OCI-LY1 (cell line): ENCODE measurements at regions not wholly inside any gene's neighbourhood (a gene's known extent, or its start where the extent isn't known, plus 50 kb on each side); places are given as distances from the start of the nearest gene placed in this dataset.

Source experiments
- H2AFZ ChIP-seq: fragments of 200-600 bp; sonication (generic), shearing (Covaris generic); 2 replicates; pipeline ENCODE4 v1.6.0; 2014; ENCODE audit warnings: antibody characterized with exemption, mild to moderate bottlenecking, low read length
- H3F3A ChIP-seq: fragments of 200-600 bp; sonication (generic), shearing (Covaris generic); 2 replicates; pipeline ENCODE4 v1.6.0; 2014; ENCODE audit warnings: mild to moderate bottlenecking, antibody characterized with exemption, low read length, moderate library complexity; ENCODE audit not compliant: insufficient read depth
- H3K27ac ChIP-seq: fragments of 200-600 bp; sonication (generic); 2 replicates; pipeline ENCODE4 v1.5.1; 2014; ENCODE audit warnings: low read length, mixed run types, mild to moderate bottlenecking, low read depth; ENCODE audit not compliant: poor library complexity, severe bottlenecking
- H3K27me3 ChIP-seq: fragments of 200-600 bp; sonication (generic); 2 replicates; pipeline ENCODE4 v1.6.0; 2014; ENCODE audit warnings: antibody characterized with exemption, mild to moderate bottlenecking, low read length, moderate library complexity; ENCODE audit not compliant: insufficient read depth
- H3K36me3 ChIP-seq: fragments of 200-600 bp; sonication (generic); 2 replicates; pipeline ENCODE4 v1.6.1; 2014; ENCODE audit warnings: mild to moderate bottlenecking, antibody characterized with exemption, low read length, moderate library complexity, mixed read lengths; ENCODE audit not compliant: insufficient read depth
- H3K4me1 ChIP-seq: fragments of 200-600 bp; sonication (generic); 2 replicates; pipeline ENCODE4 v1.5.1; 2014; ENCODE audit warnings: mild to moderate bottlenecking, low read length, moderate library complexity; ENCODE audit not compliant: insufficient read depth, severe bottlenecking
- H3K4me2 ChIP-seq: fragments of 200-600 bp; sonication (generic), shearing (Covaris generic); 2 replicates; pipeline ENCODE4 v1.6.1; 2014; ENCODE audit warnings: low read length
- H3K4me3 ChIP-seq: fragments of 200-600 bp; sonication (generic); 2 replicates; pipeline ENCODE4 v1.5.1; 2014; ENCODE audit warnings: low read length, low read depth, mild to moderate bottlenecking, mixed read lengths; ENCODE audit not compliant: poor library complexity, severe bottlenecking
- H3K79me2 ChIP-seq: fragments of 200-600 bp; shearing (Covaris generic); 2 replicates; pipeline ENCODE4 v1.6.1; 2016; ENCODE audit warnings: mixed run types, low read length, mixed read lengths; ENCODE audit not compliant: insufficient read depth
- H3K9ac ChIP-seq: fragments of 200-600 bp; sonication (generic), shearing (Covaris generic); 2 replicates; pipeline ENCODE4 v1.6.1; 2014; ENCODE audit warnings: mild to moderate bottlenecking, low read length, mixed read lengths
- H3K9me2 ChIP-seq: fragments of 200-600 bp; sonication (generic), shearing (Covaris generic); 2 replicates; pipeline ENCODE4 v1.6.1; 2014; ENCODE audit warnings: low read depth, mild to moderate bottlenecking, low read length, mixed read lengths
- H3K9me3 ChIP-seq: fragments of 200-600 bp; shearing (Covaris generic); 2 replicates; pipeline ENCODE4 v1.6.1; 2014; ENCODE audit warnings: low read length, mixed read lengths
- H4K20me1 ChIP-seq: fragments of 200-600 bp; sonication (generic), shearing (Covaris generic); 2 replicates; pipeline ENCODE4 v1.6.0; 2016; ENCODE audit warnings: mild to moderate bottlenecking, low read length; ENCODE audit not compliant: insufficient read depth
- EZH2 ChIP-seq: fragments of 200-600 bp; sonication (generic), shearing (Covaris generic); IDR thresholded peaks from 2 replicates; pipeline ENCODE4 v1.8.0; 2017; ENCODE audit warnings: borderline replicate concordance, mixed run types, mild to moderate bottlenecking, antibody characterized with exemption, low read length, moderate library complexity, mixed read lengths
- TF ChIP-seq, protein P1 (sequence below): fragments of 200-600 bp; sonication (generic), shearing (Covaris generic); IDR thresholded peaks from 2 replicates; pipeline ENCODE4 v1.5.1; 2017; ENCODE audit warnings: mild to moderate bottlenecking, antibody characterized with exemption, low read length, moderate library complexity, mixed read lengths

DNA sequence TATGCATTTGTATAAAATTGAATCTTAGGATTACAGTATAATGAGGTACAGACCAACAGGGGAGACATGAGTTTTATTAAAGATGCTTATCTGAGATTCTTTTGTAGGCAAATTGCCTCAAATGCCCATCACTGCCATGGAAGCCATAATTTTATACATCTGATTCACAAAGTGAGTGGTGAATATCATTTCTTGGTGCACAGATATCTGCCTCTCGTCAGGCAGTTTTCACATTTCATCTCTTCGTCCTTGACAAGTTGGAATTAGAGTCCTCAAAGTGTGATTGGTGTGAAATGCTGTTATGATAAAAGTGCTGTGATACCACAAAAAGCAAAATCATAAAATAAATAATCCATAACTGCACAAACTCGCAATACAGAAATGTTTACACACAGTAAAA lies 1602.8 kb upstream of the DDX18 start:
- Histone ChIP-seq H3K79me2 (no peaks in the 10 kb centered on the region), H3K36me3 (no peaks in the 10 kb centered on the region), H3K9ac (no peak overlapping the region), H3K9me2 (no peaks in the 10 kb centered on the region), H3K4me1 (no peaks in the 10 kb centered on the region), H3K9me3 (no peaks in the 10 kb centered on the region), H3K27ac (no peak overlapping the region), H3F3A (no peaks in the 10 kb centered on the region), H2AFZ (no peak overlapping the region), H3K4me3 (no peak overlapping the region), H3K4me2 (no peak overlapping the region), H3K27me3 (no peaks in the 10 kb centered on the region), H4K20me1 (no peaks in the 10 kb centered on the region)
- TF ChIP-seq EZH2, result no peak
- TF ChIP-seq, protein P1, sequence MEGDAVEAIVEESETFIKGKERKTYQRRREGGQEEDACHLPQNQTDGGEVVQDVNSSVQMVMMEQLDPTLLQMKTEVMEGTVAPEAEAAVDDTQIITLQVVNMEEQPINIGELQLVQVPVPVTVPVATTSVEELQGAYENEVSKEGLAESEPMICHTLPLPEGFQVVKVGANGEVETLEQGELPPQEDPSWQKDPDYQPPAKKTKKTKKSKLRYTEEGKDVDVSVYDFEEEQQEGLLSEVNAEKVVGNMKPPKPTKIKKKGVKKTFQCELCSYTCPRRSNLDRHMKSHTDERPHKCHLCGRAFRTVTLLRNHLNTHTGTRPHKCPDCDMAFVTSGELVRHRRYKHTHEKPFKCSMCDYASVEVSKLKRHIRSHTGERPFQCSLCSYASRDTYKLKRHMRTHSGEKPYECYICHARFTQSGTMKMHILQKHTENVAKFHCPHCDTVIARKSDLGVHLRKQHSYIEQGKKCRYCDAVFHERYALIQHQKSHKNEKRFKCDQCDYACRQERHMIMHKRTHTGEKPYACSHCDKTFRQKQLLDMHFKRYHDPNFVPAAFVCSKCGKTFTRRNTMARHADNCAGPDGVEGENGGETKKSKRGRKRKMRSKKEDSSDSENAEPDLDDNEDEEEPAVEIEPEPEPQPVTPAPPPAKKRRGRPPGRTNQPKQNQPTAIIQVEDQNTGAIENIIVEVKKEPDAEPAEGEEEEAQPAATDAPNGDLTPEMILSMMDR, result no peak

DNA sequence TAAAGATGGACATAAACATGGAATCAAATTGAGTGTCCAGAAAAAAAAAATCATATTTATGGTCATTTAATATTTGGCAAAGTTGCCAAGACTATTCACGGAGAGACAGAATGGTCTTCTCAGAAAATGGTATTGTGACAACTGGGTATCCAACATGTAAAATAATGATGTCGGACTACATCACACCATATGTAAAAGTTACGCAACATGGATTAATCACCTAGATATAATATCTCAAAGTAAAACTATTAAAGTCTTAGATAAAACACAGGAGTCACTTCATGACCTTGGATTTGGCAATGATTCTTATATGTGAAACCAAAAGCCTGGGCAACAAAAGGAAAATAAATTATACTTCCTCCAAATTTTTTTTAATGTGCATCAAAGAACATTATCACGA lies 1591.7 kb upstream of the DDX18 start:
- no peaks in the 10 kb centered on the region for H3F3A ChIP-seq
- no peak overlapping the region for H3K4me2 ChIP-seq
- no peak overlapping the region for H3K4me3 ChIP-seq
- H3K27ac ChIP-seq, result no peak overlapping the region
- H3K79me2 ChIP-seq, result no peaks in the 10 kb centered on the region
- TF ChIP-seq, protein P1, result no peak
- TF ChIP-seq EZH2, result no peak
- H3K9me2 ChIP-seq, result no peaks in the 10 kb centered on the region
- H4K20me1 ChIP-seq, result no peaks in the 10 kb centered on the region
- no peaks in the 10 kb centered on the region for H3K9me3 ChIP-seq
- no peaks in the 10 kb centered on the region for H3K27me3 ChIP-seq
- no peaks in the 10 kb centered on the region for H3K36me3 ChIP-seq
- H3K9ac ChIP-seq, result no peak overlapping the region
- no peak overlapping the region for H2AFZ ChIP-seq
- H3K4me1 ChIP-seq, result no peaks in the 10 kb centered on the region

DNA sequence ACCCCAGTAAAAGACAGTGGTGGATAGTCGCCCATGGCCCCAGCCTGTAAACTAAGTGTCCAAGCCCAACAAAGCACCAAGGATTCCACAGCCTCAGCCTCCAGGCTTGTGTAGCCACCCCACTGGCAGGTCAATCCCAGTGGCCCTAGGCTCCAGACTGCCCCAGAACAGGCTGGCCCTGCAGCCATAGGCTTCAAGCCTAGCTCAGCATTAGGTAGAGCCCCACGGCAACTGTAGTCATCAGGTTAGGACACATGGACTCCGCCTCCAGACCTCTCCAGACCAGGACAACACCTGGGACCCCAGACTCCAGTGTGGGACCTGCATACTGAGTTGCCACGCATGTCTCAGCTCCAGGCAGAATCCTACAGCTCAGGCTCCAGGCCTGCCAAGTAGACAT lies 1590.6 kb upstream of the DDX18 start:
- no peak overlapping the region for H3K4me2 ChIP-seq
- no peaks in the 10 kb centered on the region for H3K4me1 ChIP-seq
- no peak overlapping the region for H2AFZ ChIP-seq
- H3K36me3 ChIP-seq, result no peaks in the 10 kb centered on the region
- H3K27ac ChIP-seq, result no peak overlapping the region
- H3K9ac ChIP-seq, result no peak overlapping the region
- H3K9me3 ChIP-seq, result no peaks in the 10 kb centered on the region
- TF ChIP-seq, protein P1, result no peak
- no peak for TF ChIP-seq EZH2
- no peaks in the 10 kb centered on the region for H3K79me2 ChIP-seq
- no peaks in the 10 kb centered on the region for H3F3A ChIP-seq
- H4K20me1 ChIP-seq, result no peaks in the 10 kb centered on the region
- no peak overlapping the region for H3K4me3 ChIP-seq
- H3K9me2 ChIP-seq, result no peaks in the 10 kb centered on the region
- H3K27me3 ChIP-seq, result no peaks in the 10 kb centered on the region
